HCT116 (cell line): ENCODE measurements at regions not wholly inside any gene's neighbourhood (a gene's known extent, or its start where the extent isn't known, plus 50 kb on each side); places are given as distances from the start of the nearest gene placed in this dataset.

Experiments
- ATAC-seq: fragments of 200-7000 bp; cut with Tn5 transposase; 2 replicates; pipeline ENCODE4 v1.9.1; 2020; ENCODE audit warnings: mild to moderate bottlenecking, moderate library complexity
- BruUV-seq: library from RNA; stranded (reverse); fragments of 400-500 nt; replicated peaks from 2 replicates; lab custom pipeline; 2021; lab: Mats Ljungman, UMichigan
- CTCF ChIA-PET: fragments of 300-600 bp; sonication (Branson Sonifier 250); formaldehyde crosslinking; loops from one replicate; lab custom pipeline; 2021; ENCODE audit warnings: antibody characterized with exemption; lab: Charles Lee
- POLR2A ChIA-PET: fragments of 300-600, 350-600 bp; sonication (Branson Sonifier 250); formaldehyde crosslinking; loops from one replicate; lab custom pipeline; 2021; ENCODE audit warnings: antibody characterized with exemption; lab: Charles Lee
- RAD21 ChIA-PET, 2 experiments: fragments of 300-600 bp; sonication (Branson Sonifier 250); formaldehyde crosslinking; loops; one replicate each; lab custom pipeline; 2023; ENCODE audit warnings: low total read pairs in 2 of 2; ENCODE audit not compliant: uncharacterized antibody in 2 of 2, unreplicated experiment in 2 of 2, low non-redundant PET in 1 of 2; lab: Charles Lee
- DNase-seq: peaks from one replicate; pipeline ENCODE4 v3.0.0-alpha.2; 2010; ENCODE audit warnings: low read depth, low spot score
- H2AFZ ChIP-seq: fragments of 200-600 bp; shearing (Covaris generic), sonication (generic); 2 replicates; pipeline ENCODE4 v1.6.1; 2017; ENCODE audit warnings: low read depth, mixed run types, mixed read lengths, antibody characterized with exemption, low read length; ENCODE audit not compliant: poor library complexity, severe bottlenecking
- H3K27ac ChIP-seq: 2 replicates; pipeline ENCODE4 v1.5.1; 2012; ENCODE audit warnings: low read depth, low read length
- H3K27me3 ChIP-seq: fragments of 200-600 bp; sonication (generic); 2 replicates; pipeline ENCODE4 v1.6.1; 2016; ENCODE audit warnings: mixed run types, low read length, mixed read lengths; ENCODE audit not compliant: insufficient read depth
- H3K36me3 ChIP-seq, 2 experiments: fragments of 200-500 bp in 1 of 2; fragments of 200-600 bp in 1 of 2; sonication (Bioruptor generic) in 1 of 2; sonication (generic) in 1 of 2; 2 replicates each; pipeline versions ENCODE4 v1.5.1 to v1.6.1; 2014 to 2016; ENCODE audit warnings: low read length in 2 of 2, inconsistent platforms in 1 of 2, mixed read lengths in 1 of 2, mixed run types in 1 of 2; ENCODE audit not compliant: insufficient read depth in 2 of 2, control insufficient read depth in 1 of 2
- H3K4me1 ChIP-seq, 2 experiments: fragments of 200-600 bp in 1 of 2; sonication (generic) in 1 of 2; 2 replicates each; pipeline versions ENCODE4 v1.5.1 to v1.6.1; 2012 to 2017; ENCODE audit warnings: low read length in 2 of 2, inconsistent platforms in 1 of 2, mild to moderate bottlenecking in 1 of 2, mixed read lengths in 1 of 2, mixed run types in 1 of 2, moderate library complexity in 1 of 2; ENCODE audit not compliant: insufficient read depth in 2 of 2, control insufficient read depth in 1 of 2
- H3K4me2 ChIP-seq: fragments of 200-600 bp; sonication (generic); 2 replicates; pipeline ENCODE4 v1.6.1; 2017; ENCODE audit warnings: mixed run types, low read length, mixed read lengths
- H3K4me3 ChIP-seq, 2 experiments: fragments of 200-600 bp in 1 of 2; sonication (generic) in 1 of 2; replicated peaks in 1 of 2; 2 replicates each; pipeline ENCODE4 v1.5.1; 2011 to 2016; ENCODE audit warnings: low read length in 2 of 2, control low read depth in 1 of 2, low read depth in 1 of 2, mild to moderate bottlenecking in 1 of 2, mixed read lengths in 1 of 2, mixed run types in 1 of 2
- H3K79me2 ChIP-seq: fragments of 200-600 bp; sonication (generic); 2 replicates; pipeline ENCODE4 v1.6.1; 2017; ENCODE audit warnings: mild to moderate bottlenecking, mixed run types, low read length, moderate library complexity, mixed read lengths; ENCODE audit not compliant: insufficient read depth
- H3K9ac ChIP-seq: fragments of 200-600 bp; sonication (generic); 2 replicates; pipeline ENCODE4 v1.6.1; 2016; ENCODE audit warnings: low read length, mixed read lengths
- H3K9me2 ChIP-seq: fragments of 200-600 bp; sonication (generic), shearing (Covaris generic); 2 replicates; pipeline ENCODE4 v1.6.1; 2017; ENCODE audit warnings: mixed run types, mild to moderate bottlenecking, moderate library complexity; ENCODE audit not compliant: insufficient read depth
- H3K9me3 ChIP-seq, 2 experiments: fragments of 200-500 bp in 1 of 2; fragments of 200-600 bp in 1 of 2; sonication (Bioruptor generic) in 1 of 2; sonication (generic) in 1 of 2; 2 replicates each; pipeline ENCODE4 v1.6.1; 2014 to 2017; ENCODE audit warnings: low read length in 2 of 2, mixed read lengths in 2 of 2, inconsistent platforms in 1 of 2, low read depth in 1 of 2, mild to moderate bottlenecking in 1 of 2, mixed run types in 1 of 2, moderate library complexity in 1 of 2; ENCODE audit not compliant: control insufficient read depth in 1 of 2, insufficient read depth in 1 of 2
- H4K20me1 ChIP-seq: fragments of 200-600 bp; sonication (generic), shearing (Covaris generic); 2 replicates; pipeline ENCODE4 v1.6.1; 2017; ENCODE audit warnings: mixed run types, mild to moderate bottlenecking, moderate library complexity; ENCODE audit not compliant: insufficient read depth
- CBX3 ChIP-seq: IDR thresholded peaks from 2 replicates; pipeline ENCODE4 v1.6.1; 2012; ENCODE audit warnings: low read depth
- CEBPB ChIP-seq: IDR thresholded peaks from 2 replicates; pipeline ENCODE4 v1.6.1; 2012; ENCODE audit warnings: low read depth
- EGR1 ChIP-seq: IDR thresholded peaks from 2 replicates; pipeline ENCODE4 v1.6.1; 2012; ENCODE audit warnings: low read depth
- ELF1 ChIP-seq: IDR thresholded peaks from 2 replicates; pipeline ENCODE4 v1.6.1; 2012; ENCODE audit warnings: low read depth, borderline replicate concordance
- EZH2 ChIP-seq: fragments of 200-600 bp; sonication (generic); IDR thresholded peaks from 2 replicates; pipeline ENCODE4 v1.6.1; 2017; ENCODE audit warnings: antibody characterized with exemption, mixed run types
- EZH2phosphoT487 ChIP-seq: fragments of 200-600 bp; IDR thresholded peaks from 2 replicates; pipeline ENCODE4 v1.6.1; 2018; ENCODE audit warnings: antibody characterized with exemption, borderline replicate concordance
- POLR2A ChIP-seq: IDR thresholded peaks from 2 replicates; pipeline ENCODE4 v1.7.0; 2011; ENCODE audit warnings: borderline replicate concordance; ENCODE audit not compliant: insufficient read depth, insufficient read length; ENCODE audit errors: extremely low read depth
- POLR2AphosphoS5 ChIP-seq: IDR thresholded peaks from 2 replicates; pipeline ENCODE4 v1.6.1; 2011; ENCODE audit warnings: mild to moderate bottlenecking, low read depth, low read length, moderate library complexity
- RAD21 ChIP-seq: IDR thresholded peaks from 2 replicates; pipeline ENCODE4 v1.6.1; 2012; ENCODE audit warnings: low read depth, mild to moderate bottlenecking
- SRF ChIP-seq: IDR thresholded peaks from 2 replicates; pipeline ENCODE4 v1.6.1; 2012; ENCODE audit warnings: low read depth
- TCF7L2 ChIP-seq: IDR thresholded peaks from 2 replicates; pipeline ENCODE4 v1.7.0; 2011; ENCODE audit warnings: borderline replicate concordance, inconsistent platforms; ENCODE audit not compliant: insufficient read depth, insufficient read length; ENCODE audit errors: extremely low read depth
- YY1 ChIP-seq: IDR thresholded peaks from 2 replicates; pipeline ENCODE4 v1.6.1; 2011; ENCODE audit warnings: low read length, low read depth, moderate library complexity, mild to moderate bottlenecking; ENCODE audit not compliant: insufficient replicate concordance; ENCODE audit errors: extremely low read depth
- ZFX ChIP-seq: fragments of 450-650 bp; IDR thresholded peaks from 2 replicates; pipeline ENCODE4 v1.6.1; 2017
- ZNF274 ChIP-seq: fragments of 200-500 bp; sonication (Bioruptor generic); IDR thresholded peaks from 2 replicates; pipeline ENCODE4 v1.6.1; 2014; ENCODE audit warnings: mild to moderate bottlenecking, low read depth, low read length, inconsistent platforms
- intact Hi-C: fragments of 100-400 bp; cut with micrococcal nuclease; formaldehyde crosslinking; loops from 2 replicates; pipeline ENCODE4 v1.10.0; 2022
- TF ChIP-seq, protein P1 (sequence below), 3 experiments: fragments of 200-600 bp in 1 of 3; sonication (generic) in 1 of 3; IDR thresholded peaks in 2 of 3; conservative IDR thresholded peaks in 1 of 3; 2 replicates each; pipeline ENCODE4 v1.5.1; 2012 to 2017; ENCODE audit warnings: low read depth in 2 of 3, low read length in 2 of 3, antibody characterized with exemption in 1 of 3, borderline replicate concordance in 1 of 3, control low read depth in 1 of 3, mild to moderate bottlenecking in 1 of 3, mixed read lengths in 1 of 3, mixed run types in 1 of 3, moderate library complexity in 1 of 3; ENCODE audit not compliant: insufficient read depth in 1 of 3
- TF ChIP-seq, protein P2 (sequence below): IDR thresholded peaks from 2 replicates; pipeline ENCODE4 v1.6.1; 2011; ENCODE audit warnings: mild to moderate bottlenecking, low read length, moderate library complexity; ENCODE audit not compliant: insufficient replicate concordance; ENCODE audit errors: extremely low read depth

DNA sequence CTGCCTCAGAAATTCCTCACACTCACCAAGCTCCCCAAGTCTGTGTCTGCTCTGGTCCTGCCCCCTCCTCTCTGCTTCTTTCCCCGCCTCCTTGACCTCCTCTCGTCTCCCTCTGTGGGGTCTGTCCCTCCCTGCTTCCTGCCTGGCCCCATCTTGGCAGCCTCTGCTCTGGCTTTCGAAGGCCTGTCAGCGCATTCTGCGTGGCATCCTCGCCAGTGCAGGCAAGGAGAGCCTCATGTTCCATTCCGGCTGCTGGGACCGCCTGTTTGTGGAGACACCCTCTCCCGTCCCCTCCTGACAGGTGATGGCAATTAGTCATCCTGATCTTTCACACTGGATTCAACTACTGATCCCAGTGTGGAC lies 51.7 kb upstream of the COL13A1 start:
- no peaks in the 10 kb centered on the region for H4K20me1 ChIP-seq
- DNase-seq: no peak
- no peak overlapping the region for H3K4me2 ChIP-seq
- ChIA-PET CTCF (no interaction called here), POLR2A (no interaction called here), RAD21 (no interaction called here)
- H3K9ac ChIP-seq: no peak overlapping the region
- no peak for ATAC-seq
- H2AFZ ChIP-seq: no peak overlapping the region
- no peak for TF ChIP-seq POLR2AphosphoS5
- no peak for TF ChIP-seq ZFX
- no peak for TF ChIP-seq YY1
- no peak for TF ChIP-seq ZNF274
- no peak for TF ChIP-seq EGR1
- TF ChIP-seq CBX3: no peak
- TF ChIP-seq, protein P1, sequence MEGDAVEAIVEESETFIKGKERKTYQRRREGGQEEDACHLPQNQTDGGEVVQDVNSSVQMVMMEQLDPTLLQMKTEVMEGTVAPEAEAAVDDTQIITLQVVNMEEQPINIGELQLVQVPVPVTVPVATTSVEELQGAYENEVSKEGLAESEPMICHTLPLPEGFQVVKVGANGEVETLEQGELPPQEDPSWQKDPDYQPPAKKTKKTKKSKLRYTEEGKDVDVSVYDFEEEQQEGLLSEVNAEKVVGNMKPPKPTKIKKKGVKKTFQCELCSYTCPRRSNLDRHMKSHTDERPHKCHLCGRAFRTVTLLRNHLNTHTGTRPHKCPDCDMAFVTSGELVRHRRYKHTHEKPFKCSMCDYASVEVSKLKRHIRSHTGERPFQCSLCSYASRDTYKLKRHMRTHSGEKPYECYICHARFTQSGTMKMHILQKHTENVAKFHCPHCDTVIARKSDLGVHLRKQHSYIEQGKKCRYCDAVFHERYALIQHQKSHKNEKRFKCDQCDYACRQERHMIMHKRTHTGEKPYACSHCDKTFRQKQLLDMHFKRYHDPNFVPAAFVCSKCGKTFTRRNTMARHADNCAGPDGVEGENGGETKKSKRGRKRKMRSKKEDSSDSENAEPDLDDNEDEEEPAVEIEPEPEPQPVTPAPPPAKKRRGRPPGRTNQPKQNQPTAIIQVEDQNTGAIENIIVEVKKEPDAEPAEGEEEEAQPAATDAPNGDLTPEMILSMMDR (IDR thresholded peaks at IDR 0.05 in 2 of 3, conservative IDR thresholded peaks at IDR 0.05 in 1 of 3; ENCODE audit: borderline replicate concordance in 1 of 3, insufficient read depth in 1 of 3, low read depth in 2 of 3, low read length in 2 of 3): no peak
- TF ChIP-seq EZH2phosphoT487: no peak
- TF ChIP-seq ELF1: no peak
- TF ChIP-seq SRF: no peak
- TF ChIP-seq CEBPB: no peak
- TF ChIP-seq, protein P2, sequence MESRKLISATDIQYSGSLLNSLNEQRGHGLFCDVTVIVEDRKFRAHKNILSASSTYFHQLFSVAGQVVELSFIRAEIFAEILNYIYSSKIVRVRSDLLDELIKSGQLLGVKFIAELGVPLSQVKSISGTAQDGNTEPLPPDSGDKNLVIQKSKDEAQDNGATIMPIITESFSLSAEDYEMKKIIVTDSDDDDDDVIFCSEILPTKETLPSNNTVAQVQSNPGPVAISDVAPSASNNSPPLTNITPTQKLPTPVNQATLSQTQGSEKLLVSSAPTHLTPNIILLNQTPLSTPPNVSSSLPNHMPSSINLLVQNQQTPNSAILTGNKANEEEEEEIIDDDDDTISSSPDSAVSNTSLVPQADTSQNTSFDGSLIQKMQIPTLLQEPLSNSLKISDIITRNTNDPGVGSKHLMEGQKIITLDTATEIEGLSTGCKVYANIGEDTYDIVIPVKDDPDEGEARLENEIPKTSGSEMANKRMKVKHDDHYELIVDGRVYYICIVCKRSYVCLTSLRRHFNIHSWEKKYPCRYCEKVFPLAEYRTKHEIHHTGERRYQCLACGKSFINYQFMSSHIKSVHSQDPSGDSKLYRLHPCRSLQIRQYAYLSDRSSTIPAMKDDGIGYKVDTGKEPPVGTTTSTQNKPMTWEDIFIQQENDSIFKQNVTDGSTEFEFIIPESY: no peak
- TF ChIP-seq POLR2A: no peak
- no peak for TF ChIP-seq TCF7L2
- no peak for TF ChIP-seq RAD21
- TF ChIP-seq EZH2: no peak
- H3K4me1 ChIP-seq: peaks cover 0 to 5% of the 10 kb centered on the region in 2 experiments; a peak in 1 of 4 replicates
- H3K4me3 ChIP-seq: no peak overlapping the region
- no peaks in the 10 kb centered on the region for H3K79me2 ChIP-seq
- H3K9me3 ChIP-seq: no peaks in the 10 kb centered on the region
- H3K36me3 ChIP-seq: no peaks in the 10 kb centered on the region
- no TSS peak for BruUV-seq
- H3K27ac ChIP-seq: no peak overlapping the region
- intact Hi-C loops: no loop called here
- H3K9me2 ChIP-seq: no peaks in the 10 kb centered on the region
- H3K27me3 ChIP-seq: no peaks in the 10 kb centered on the region
